Neural cell (in vitro differentiated cells): ENCODE measurements at regions not wholly inside any gene's neighbourhood (a gene's known extent, or its start where the extent isn't known, plus 50 kb on each side); places are given as distances from the start of the nearest gene placed in this dataset.

Experiments used
- EP300 ChIP-seq: fragments of 450-650 bp; conservative IDR thresholded peaks from 2 replicates; pipeline ENCODE4 v1.6.1; 2014; ENCODE audit warnings: antibody characterized with exemption, mild to moderate bottlenecking, moderate library complexity; ENCODE audit not compliant: poor library complexity, severe bottlenecking
- EZH2 ChIP-seq: fragments of 200-600, 300-800 bp; shearing (Covaris generic), sonication (generic); IDR thresholded peaks from 2 replicates; pipeline ENCODE4 v1.6.1; 2014; ENCODE audit warnings: antibody characterized with exemption, low read length, borderline replicate concordance, mild to moderate bottlenecking; ENCODE audit not compliant: insufficient read depth, poor library complexity, severe bottlenecking
- POLR2AphosphoS5 ChIP-seq: IDR thresholded peaks from 2 replicates; pipeline ENCODE4 v1.6.1; 2012
- RAD21 ChIP-seq: fragments of 450-650 bp; conservative IDR thresholded peaks from 2 replicates; pipeline ENCODE4 v1.6.1; 2014; ENCODE audit warnings: antibody characterized with exemption, mild to moderate bottlenecking, moderate library complexity
- SMC3 ChIP-seq: fragments of 450-650 bp; conservative IDR thresholded peaks from 2 replicates; pipeline ENCODE4 v1.6.1; 2014; ENCODE audit warnings: antibody characterized with exemption, mild to moderate bottlenecking, moderate library complexity; ENCODE audit not compliant: poor library complexity
- TAF1 ChIP-seq: IDR thresholded peaks from 2 replicates; pipeline ENCODE4 v1.6.1; 2012; ENCODE audit warnings: low read depth
- TF ChIP-seq, protein P1 (sequence below): fragments of 450-650 bp; IDR thresholded peaks from 2 replicates; pipeline ENCODE4 v1.5.1; 2014; ENCODE audit warnings: antibody characterized with exemption, mild to moderate bottlenecking, moderate library complexity; ENCODE audit not compliant: poor library complexity, severe bottlenecking
- TF ChIP-seq, protein P2 (sequence below): IDR thresholded peaks from 2 replicates; pipeline ENCODE4 v1.6.1; 2012; ENCODE audit warnings: borderline replicate concordance

DNA sequence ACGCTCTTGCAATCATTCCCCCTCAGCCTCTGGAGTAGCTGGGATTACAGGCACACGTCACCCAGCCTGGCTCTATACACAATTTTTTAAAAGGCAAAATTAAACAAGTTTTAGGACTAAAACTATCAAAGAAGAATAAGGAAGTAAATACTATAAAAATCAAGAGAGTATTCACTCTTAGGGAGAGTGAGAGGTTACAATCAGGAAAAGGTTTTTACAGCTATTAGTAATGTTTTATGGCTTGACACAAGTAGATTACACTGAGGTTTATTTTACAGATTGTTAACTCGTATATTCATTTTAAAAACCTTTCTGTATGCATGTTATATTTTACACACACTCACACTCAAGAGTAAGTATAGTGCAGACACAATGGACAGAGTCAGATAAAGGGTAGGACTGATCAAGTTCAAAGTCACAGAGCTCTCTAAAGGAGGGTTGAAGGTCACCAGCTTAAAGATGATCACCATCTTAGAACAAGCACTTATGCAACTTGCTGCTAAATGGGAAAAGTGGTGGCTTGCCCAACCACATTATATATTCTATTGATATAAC is 77.9 kb upstream of the MAN1A2 start:
- TF ChIP-seq EP300 (no peak), EZH2 (no peak), TAF1 (no peak), POLR2AphosphoS5 (no peak), SMC3 (no peak), RAD21 (no peak)
- TF ChIP-seq, protein P1, sequence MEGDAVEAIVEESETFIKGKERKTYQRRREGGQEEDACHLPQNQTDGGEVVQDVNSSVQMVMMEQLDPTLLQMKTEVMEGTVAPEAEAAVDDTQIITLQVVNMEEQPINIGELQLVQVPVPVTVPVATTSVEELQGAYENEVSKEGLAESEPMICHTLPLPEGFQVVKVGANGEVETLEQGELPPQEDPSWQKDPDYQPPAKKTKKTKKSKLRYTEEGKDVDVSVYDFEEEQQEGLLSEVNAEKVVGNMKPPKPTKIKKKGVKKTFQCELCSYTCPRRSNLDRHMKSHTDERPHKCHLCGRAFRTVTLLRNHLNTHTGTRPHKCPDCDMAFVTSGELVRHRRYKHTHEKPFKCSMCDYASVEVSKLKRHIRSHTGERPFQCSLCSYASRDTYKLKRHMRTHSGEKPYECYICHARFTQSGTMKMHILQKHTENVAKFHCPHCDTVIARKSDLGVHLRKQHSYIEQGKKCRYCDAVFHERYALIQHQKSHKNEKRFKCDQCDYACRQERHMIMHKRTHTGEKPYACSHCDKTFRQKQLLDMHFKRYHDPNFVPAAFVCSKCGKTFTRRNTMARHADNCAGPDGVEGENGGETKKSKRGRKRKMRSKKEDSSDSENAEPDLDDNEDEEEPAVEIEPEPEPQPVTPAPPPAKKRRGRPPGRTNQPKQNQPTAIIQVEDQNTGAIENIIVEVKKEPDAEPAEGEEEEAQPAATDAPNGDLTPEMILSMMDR, result no peak
- TF ChIP-seq, protein P2, sequence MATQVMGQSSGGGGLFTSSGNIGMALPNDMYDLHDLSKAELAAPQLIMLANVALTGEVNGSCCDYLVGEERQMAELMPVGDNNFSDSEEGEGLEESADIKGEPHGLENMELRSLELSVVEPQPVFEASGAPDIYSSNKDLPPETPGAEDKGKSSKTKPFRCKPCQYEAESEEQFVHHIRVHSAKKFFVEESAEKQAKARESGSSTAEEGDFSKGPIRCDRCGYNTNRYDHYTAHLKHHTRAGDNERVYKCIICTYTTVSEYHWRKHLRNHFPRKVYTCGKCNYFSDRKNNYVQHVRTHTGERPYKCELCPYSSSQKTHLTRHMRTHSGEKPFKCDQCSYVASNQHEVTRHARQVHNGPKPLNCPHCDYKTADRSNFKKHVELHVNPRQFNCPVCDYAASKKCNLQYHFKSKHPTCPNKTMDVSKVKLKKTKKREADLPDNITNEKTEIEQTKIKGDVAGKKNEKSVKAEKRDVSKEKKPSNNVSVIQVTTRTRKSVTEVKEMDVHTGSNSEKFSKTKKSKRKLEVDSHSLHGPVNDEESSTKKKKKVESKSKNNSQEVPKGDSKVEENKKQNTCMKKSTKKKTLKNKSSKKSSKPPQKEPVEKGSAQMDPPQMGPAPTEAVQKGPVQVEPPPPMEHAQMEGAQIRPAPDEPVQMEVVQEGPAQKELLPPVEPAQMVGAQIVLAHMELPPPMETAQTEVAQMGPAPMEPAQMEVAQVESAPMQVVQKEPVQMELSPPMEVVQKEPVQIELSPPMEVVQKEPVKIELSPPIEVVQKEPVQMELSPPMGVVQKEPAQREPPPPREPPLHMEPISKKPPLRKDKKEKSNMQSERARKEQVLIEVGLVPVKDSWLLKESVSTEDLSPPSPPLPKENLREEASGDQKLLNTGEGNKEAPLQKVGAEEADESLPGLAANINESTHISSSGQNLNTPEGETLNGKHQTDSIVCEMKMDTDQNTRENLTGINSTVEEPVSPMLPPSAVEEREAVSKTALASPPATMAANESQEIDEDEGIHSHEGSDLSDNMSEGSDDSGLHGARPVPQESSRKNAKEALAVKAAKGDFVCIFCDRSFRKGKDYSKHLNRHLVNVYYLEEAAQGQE, result no peak
